Stimulated activated CD4-positive, alpha-beta T cell treated with anti-CD3 and anti-CD28 coated beads, Interleukin-15, amount 100 ng/mL, for 48 hours (primary cell): ENCODE measurements at regions not wholly inside any gene's neighbourhood (a gene's known extent, or its start where the extent isn't known, plus 50 kb on each side); places are given as distances from the start of the nearest gene placed in this dataset.

Experiments
- DNase-seq, 2 donors: peaks; one replicate each; pipeline ENCODE4 v3.0.0-alpha.2; 2020; ENCODE audit warnings: low read depth in 2 of 2

DNA sequence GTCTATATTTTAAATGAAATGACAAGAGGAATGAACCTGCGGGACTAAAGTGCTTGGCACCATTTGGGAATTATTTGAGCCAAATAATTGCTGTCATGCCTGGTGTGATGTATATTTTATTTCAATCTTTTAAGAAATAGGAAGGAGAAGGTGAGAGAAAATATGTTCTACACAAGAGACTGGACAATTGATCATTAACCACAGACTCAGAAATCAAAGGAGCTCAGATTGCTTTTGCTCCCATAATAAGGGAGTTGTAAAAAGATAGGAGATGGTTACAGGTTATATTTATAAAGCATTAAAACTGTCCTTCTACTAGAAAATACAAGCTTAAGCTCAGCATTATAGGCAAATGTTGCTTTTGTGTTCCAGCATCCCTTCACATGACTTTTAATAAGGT lies 515.2 kb upstream of the SULF2 start:
- DNase-seq = no peak

DNA sequence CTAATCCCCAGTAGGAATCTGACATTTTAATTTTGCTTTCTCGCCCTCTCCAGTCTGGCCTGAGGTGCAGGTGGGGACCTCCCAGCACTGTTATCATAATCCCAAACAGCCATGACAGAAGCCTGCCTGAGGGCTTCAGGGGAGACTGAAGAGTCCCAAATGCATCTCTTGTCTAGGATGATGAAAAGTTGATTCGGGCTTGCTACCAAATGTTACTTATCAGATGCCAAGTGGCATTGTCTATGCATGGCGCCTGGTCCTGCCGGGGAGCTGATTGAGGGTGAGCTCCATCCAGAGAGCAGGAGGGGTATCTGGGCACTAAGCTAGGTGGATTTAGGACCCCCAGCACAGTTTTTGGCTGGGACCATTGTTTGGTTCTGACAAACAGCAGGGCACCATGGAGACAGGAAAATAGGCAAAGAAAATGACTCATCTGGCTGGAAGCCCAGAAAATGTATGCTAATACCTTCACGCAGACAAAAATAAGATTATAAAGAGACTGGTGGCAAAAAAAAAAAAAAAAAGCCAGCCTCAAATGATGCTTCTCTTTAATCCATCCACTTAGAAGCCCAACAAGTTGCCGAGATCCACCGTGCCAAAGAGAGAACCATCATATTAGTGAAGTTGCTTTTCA lies 513.7 kb upstream of the SULF2 start:
- DNase-seq = no peak

DNA sequence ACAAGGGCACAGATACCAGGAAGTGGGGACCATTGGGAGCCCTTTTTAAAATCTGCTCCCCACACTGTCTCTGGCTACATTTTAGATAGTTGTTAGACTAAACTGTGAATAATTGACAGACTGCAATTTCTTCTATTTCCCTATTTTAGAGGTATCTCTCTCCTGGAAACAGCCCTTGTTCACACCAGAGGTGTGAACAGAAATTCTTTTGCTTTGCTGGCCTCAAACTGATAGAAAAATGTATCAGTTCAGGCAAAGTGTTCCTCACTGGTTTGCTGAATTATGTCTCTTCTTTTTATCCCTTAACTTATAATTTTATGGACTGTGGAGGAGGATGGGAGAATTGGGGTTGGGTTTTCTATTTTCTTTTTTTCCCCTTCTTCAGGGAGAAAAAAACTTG lies 513.2 kb upstream of the SULF2 start:
- DNase-seq = no peak

DNA sequence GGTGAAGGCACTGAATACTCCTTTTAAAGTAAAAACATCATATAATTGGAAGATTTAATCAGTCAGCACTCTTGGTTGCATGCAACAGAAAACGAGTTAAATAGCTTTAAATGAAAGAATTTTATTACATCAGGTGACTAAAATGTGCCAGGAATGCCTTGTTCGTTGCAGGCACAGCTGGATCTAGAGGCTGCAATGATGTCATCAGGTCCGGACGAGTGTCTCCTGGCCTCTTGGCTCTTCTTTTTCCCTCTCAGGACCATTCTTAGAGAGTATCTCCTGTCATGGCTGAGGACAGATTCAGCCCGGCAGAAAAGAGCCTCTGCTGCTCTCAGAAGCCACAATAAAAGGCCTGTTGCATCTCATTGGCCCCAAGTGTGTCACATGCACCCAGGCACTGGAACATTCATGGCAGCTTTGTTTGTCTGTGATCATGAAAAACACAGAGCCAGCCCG lies 510.7 kb upstream of the SULF2 start:
- no peak for DNase-seq

GRCh38 chr20:48295445-48295903 lies 510.2 kb upstream of the SULF2 start:
- DNase-seq = no peak

- DNase-seq = no peak
Measured at GRCh38 chr20:48294942-48295341, 509.7 kb upstream of the SULF2 start.

GRCh38 chr20:48294196-48294595 lies 508.9 kb upstream of the SULF2 start:
- no peak for DNase-seq

DNA sequence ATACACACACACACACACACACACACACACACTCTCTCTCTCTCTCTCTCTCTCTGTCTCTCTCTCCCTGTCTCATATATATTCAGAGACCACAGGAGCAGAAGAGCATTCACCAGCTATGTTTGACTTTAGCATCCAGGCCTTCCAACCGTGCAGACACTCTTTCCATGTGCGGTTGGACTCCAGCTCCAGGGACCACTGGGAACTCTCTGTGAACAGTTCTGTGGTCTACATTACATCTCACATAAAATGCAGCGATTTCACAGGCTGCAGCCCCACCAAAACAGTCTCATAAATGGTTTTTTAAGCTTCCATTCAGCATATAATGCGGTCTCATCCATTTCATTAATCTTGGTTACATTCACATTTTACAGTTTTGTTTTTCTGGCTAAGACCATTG lies 508.4 kb upstream of the SULF2 start:
- no peak for DNase-seq

- no peak for DNase-seq
Measured at GRCh38 chr20:48292806-48293205, 507.5 kb upstream of the SULF2 start.

DNA sequence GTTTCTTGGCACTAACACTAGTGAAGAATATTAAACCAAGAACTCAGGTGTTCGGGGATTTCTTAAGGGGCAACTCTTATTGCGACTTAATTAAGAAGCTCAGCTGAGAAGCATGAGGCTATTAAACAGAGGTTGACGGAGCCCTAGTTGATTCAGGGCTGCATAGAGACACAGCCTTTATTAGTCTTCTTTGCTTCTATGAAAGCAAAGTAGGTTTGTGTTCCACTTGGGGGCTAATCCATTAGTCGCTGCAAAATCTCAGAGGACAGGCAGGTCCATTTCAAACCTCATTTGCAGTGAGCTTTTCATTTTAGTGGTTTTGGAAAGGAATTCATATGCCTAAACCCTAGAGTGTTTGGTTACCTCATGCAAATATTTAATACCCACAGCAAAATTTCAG lies 506.6 kb upstream of the SULF2 start:
- DNase-seq = no peak

DNA sequence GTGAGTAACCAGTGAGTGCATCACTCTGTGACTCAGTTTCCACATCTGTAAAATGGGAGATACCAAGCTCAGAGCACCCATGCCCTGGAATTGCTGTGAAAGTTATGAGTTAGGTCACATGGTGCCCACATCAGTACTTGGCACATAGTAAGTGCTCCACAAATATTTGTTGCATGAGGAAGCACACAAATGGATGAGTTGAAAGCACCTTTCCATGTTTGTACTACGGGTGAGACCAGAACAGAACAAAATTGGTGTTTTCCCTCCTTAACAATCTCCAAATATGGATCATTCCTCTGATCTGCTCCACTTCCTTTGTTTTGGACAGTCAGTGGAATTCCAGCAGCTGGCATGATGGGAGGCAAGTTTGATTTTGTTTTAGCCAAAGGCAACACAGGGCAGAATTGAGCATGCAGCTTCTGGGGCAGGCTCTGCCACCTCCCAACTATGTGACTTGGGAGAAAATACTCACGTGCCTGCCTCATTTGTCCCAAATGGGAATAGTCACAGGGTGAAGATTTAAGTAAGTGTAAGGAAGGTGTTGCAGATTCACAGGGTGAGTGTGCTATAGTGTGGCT lies 503.7 kb upstream of the SULF2 start:
- no peak for DNase-seq

- DNase-seq = no peak
Measured at GRCh38 chr20:48287552-48288170, 502.4 kb upstream of the SULF2 start.

GRCh38 chr20:48287021-48287494 lies 501.8 kb upstream of the SULF2 start:
- DNase-seq = no peak

DNA sequence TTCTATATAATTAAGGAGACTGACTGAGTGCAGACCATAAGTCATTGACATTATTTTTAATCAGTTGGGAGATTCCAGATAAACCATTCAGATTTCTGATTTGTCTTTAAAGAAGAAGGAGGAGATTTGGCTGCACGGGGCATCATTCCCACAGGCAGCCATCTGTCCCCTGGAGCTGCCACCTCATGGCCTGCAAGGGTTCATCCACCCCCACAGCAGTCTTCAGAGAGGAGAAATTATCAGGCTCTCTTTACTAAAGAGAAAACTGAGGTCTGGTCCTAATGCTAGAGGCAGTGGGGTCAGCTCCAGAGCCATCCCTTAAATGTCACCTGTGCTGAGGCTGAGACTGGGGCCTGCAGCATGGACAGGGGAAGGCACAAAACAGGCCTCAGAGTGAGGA lies 501.3 kb upstream of the SULF2 start:
- DNase-seq = no peak

GRCh38 chr20:48285656-48286055 lies 500.4 kb upstream of the SULF2 start:
- DNase-seq = no peak

DNA sequence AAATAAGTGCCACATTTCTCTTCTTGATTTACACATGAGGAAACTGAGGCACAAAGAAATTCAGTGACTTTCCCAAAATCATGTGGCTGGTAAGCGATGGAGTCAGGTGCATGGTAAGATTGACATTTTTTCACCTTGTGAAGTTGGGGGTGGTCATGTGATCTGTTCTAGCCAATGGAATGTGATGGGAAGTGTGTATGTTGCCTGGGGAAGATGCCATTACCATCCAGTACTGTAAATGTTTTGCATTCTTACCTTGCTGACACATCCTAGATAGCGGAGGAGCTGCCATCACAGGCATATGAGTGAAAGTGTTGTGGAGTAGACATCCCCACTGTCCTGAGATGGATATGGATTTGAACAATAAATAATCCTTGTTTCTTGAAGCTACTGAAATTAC lies 499.6 kb upstream of the SULF2 start:
- no peak for DNase-seq

DNA sequence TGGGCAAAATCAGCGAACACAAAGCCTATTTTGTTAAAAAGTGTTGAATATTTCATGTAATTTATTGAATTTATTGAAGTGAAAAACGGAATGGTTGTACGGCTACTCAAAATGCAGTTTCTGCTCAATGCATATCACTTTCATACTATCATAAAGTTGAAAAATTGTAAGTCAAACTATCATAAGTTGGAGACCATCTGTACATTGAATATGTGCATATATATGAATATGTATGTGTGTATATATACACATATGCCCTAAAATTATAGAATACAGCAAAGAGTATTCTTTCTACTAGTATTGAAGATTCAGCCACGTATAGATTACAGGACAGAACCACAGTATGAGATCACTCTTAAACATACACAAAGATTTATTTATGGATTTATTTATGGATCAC lies 499.0 kb upstream of the SULF2 start:
- DNase-seq = no peak

- no peak for DNase-seq
Measured at GRCh38 chr20:48283470-48284110, 498.3 kb upstream of the SULF2 start.

DNA sequence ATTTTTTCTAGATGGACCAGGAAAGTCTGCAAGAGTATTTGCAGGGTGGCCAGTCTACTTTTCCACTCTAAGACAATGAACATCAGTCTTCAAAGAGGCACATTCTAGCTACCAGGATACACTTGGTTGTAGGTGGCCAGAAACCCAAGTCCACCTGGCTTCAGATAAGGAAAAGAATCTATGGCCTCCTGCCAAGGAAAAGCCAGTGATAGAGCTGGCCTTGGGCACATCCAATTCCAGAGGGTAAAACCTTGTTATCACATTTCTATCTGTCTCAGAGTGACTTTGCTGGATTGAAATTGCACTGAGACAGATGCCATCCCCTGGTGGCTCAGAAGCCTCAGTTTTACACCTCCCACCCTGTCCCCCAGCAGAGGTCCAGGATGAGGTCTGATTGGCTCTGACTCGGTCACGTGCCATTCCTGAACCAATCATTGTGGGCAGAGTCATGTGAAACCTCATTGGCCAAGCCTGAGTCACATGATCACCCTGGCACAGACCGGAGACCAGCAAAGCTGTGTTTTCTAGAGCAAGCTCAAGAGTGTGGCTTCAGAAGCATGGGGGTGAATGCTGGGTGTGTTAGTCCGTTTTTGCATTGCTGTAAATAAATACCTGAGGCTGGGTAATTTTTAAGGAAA lies 497.4 kb upstream of the SULF2 start:
- DNase-seq = no peak

DNA sequence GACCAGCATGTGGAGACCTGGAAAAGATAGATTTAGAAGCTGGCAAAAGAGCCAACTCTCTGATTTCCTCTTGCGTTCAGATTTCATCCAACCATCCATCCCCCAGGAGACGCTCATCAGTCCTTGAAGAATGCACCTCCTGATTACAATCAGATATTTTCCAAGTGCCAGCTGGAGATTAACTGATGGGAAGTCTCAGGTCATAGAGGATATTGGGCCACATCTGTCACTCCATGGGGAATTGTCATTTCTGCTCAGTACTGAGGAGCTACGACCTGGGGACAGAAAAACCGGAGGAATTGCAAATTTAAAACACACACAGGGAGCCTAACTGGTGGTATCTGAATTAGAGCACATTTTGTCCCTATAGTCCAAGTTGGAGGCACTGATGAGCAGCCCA lies 496.2 kb upstream of the SULF2 start:
- no peak for DNase-seq

DNA sequence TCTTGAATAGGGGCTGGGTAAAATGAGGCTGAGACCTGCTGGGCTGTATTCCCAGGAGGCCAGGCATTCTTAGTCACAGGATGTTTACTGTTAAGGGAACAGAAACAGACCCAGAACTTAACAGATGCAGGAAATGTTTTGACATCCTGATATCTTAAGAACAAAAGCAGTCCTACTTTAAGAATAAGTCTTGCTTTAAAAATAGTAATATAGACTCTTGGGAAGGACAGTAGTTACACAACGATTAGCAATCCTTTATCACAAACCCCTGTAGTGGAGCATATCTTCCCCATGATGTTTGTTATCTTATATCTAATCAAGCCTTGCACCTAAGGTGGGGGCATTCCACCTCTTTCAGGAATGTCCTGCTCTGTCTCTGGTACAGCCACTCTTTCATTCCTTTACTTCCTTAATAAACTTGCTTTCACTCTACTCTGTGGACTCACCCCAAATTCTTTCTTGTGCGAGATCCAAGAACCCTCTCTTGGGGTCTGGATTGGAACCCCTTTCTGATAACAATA lies 493.7 kb upstream of the SULF2 start:
- no peak for DNase-seq

- no peak for DNase-seq
Measured at GRCh38 chr20:48277266-48277665, 492.0 kb upstream of the SULF2 start.
